ENCODE measurements at regions not wholly inside any gene's neighbourhood (a gene's known extent, or its start where the extent isn't known, plus 50 kb on each side); places are given as distances from the start of the nearest gene placed in this dataset.

DNA sequence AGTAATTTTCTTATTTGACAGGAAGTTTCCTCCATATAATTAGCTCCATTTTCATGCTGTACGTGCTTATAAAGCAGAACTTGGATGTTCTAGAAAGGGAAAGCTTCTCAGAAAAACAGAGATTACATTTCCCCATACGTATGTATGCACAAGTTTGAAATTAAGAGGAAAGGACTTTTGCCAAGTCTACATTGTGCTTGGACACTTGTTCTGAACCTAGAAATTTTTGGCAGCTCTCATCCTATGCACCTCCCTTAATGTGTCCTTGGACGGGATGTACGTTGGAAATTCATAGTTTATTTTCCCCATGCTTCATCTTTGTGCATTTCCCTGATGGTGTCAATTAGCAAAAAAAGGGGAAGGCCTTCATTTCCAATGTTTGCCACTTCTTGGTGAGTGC is 322.7 kb downstream of the BLID start:
- TF ChIP-seq, protein P1, sequence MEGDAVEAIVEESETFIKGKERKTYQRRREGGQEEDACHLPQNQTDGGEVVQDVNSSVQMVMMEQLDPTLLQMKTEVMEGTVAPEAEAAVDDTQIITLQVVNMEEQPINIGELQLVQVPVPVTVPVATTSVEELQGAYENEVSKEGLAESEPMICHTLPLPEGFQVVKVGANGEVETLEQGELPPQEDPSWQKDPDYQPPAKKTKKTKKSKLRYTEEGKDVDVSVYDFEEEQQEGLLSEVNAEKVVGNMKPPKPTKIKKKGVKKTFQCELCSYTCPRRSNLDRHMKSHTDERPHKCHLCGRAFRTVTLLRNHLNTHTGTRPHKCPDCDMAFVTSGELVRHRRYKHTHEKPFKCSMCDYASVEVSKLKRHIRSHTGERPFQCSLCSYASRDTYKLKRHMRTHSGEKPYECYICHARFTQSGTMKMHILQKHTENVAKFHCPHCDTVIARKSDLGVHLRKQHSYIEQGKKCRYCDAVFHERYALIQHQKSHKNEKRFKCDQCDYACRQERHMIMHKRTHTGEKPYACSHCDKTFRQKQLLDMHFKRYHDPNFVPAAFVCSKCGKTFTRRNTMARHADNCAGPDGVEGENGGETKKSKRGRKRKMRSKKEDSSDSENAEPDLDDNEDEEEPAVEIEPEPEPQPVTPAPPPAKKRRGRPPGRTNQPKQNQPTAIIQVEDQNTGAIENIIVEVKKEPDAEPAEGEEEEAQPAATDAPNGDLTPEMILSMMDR (IDR thresholded peaks at IDR 0.05; ENCODE audit: low read length): no peak
- no peak for TF ChIP-seq EZH2 (optimal IDR thresholded peaks at IDR 0.05; ENCODE audit: low read depth, low read length)
